ENCODE measurements at regions not wholly inside any gene's neighbourhood (a gene's known extent, or its start where the extent isn't known, plus 50 kb on each side); places are given as distances from the start of the nearest gene placed in this dataset.
A peak's percentile ranks its signal among the peaks of the same experiment; 100 is the strongest.

DNA sequence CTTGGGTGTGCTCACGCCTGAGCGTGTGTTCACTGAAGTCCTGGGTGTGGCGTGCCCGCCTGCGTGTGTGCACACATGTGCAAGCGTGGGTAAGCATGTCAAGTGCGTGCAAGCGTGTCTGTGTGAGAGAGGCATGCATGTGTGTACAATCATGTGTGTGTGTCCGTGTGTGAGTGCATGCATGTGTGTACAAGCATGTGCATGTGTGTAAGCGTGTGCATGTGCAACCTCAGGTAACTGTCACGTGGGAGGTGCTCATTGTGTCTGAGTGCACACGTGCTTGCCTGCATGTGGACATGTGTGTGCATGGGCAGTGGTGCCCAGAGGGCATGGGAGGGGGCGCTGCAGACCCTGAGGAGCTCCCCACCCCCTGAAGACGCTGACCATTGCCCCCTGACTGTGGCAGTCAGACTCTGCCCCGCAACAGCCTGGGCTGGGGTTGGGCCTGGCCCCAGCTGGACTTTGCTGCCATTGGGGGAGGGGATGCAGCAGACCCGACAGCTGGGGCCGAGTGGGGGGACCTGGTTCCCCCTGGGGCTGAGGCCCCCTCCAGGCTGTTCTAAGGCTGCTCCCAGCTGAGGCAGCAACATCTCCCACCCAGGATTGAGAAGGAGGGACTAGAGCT is 88.1 kb downstream of the UNCX start:
- DNase-seq (ENCODE audit: low read depth in 2 of 2), result no peak

DNA sequence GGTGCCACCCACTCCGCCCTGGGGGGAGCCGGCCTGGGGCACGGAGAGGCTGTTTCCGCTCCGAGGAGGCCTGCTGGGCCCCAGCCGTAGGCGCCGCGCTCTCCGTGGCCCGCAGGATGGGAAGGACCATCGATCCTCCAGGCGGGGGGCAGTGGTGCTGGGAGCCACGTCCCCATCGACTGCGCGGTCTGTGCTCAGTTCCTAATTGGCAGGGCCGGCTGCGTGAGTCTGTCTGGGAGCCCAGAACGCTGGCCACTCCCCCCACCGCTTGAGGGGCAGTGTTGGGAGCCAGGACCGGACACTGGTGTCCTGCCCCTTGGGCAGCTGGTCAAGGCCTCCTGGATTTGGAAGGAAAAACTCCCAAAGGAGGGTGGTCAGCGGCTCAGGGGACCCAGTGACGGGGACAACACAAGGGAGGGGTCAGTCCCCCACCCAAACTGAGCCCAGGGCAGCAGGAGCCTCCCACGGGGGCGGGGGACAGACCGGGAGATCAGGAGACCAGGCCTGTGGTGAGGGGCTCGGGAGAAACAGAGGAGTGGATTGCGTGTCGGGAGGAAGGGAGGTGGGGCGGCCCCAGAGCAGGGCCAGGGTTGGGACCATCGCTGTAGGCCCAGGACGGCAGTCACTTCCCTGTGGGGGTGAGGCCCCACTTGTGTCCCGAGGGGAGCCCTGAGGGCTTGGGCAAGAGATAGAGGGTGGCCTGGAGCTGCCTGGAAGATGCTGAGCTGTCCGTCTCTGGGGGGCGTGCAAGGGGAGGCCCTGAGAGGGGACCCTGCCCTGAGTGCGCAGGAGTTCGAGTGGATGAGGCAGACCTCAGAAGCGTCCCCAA is 89.0 kb downstream of the UNCX start:
- DNase-seq (ENCODE audit: low read depth in 2 of 2), result no peak

DNA sequence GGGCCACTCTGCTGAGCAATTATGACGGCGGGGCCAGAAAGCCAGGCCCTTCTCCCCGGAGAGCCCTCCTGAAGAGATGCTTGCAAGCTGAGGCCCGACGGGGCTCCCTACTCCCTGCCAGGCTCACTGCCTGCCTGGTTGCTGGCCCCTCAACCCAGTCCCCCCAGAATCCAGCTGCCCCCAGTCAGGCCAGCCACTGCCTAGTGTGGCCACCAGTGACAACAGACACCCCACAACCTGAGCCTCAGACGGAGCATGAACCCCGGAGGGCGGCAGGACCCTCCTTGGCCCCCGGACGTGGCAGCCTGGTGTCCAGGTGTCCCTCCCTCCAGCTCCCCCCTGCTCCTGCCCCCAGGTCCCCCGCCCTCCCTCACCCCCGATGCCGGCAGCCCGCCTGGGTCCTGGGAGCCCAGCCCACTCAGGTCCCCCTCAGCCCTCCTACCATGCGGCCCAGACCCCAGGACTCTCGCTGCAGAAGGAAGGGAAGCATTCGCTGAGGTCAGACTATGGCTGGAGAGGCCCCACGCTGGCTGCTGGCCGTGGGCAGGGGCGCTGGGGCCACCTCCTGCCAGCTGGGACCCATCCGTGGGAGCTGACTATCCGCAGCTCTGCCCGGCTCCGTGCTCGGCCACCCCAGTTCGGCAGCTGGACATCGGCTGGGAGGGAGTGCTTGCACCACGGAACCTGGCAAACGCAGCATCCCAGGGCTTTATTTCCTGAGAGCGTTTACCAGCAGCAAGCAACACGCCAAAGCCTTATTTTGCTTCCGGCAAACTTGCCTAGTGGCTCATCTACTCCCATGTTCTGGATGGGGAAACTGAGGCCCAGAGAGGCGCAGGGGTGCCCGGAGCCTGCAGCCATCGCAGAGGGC is 89.8 kb downstream of the UNCX start:
- no peak for DNase-seq (ENCODE audit: low read depth in 2 of 2)

DNA sequence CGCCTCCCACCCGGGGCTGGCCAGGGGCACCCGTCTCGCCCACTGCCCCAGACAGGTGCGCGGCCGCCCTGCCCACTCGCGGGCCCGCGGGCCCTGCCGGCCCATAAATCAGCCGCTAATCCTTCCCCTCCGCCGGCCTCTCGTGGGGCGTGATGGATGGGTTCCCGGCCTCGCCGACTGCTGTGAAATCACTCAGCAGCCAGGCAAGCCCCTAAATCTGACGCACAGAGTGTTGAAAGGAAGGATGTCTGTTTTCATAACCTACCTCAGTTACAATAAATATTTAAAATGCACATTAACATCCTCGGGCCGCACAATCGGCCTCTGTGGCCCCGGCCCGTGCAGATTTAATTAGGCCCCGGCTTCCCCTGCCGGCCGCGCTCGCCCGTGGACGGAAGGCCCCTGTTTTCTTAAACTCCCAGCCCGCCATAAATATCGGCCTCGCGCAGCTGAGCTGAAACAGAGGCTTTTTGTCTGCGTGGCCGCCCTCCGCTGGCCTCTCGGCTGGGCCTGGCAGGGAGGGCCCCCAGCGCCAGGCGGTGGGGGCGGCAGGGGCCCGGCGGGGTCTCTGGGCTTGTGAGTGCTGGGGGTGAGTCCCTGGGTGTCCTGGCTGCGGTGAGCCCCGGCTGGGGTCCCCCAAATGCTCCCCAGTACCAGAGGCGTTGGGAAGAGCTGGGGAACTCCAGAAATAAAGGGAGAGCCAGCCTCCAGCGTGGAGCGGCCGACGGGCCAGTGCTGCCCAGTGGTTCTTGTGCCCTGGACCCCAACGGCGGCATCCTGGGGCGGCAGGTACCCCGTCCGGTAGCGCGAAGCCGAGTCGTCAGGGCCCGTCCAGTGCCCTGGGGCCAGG is 90.7 kb downstream of the UNCX start:
- peak in 1 of 2 donors; percentile 35 for DNase-seq (ENCODE audit: low read depth in 2 of 2)

DNA sequence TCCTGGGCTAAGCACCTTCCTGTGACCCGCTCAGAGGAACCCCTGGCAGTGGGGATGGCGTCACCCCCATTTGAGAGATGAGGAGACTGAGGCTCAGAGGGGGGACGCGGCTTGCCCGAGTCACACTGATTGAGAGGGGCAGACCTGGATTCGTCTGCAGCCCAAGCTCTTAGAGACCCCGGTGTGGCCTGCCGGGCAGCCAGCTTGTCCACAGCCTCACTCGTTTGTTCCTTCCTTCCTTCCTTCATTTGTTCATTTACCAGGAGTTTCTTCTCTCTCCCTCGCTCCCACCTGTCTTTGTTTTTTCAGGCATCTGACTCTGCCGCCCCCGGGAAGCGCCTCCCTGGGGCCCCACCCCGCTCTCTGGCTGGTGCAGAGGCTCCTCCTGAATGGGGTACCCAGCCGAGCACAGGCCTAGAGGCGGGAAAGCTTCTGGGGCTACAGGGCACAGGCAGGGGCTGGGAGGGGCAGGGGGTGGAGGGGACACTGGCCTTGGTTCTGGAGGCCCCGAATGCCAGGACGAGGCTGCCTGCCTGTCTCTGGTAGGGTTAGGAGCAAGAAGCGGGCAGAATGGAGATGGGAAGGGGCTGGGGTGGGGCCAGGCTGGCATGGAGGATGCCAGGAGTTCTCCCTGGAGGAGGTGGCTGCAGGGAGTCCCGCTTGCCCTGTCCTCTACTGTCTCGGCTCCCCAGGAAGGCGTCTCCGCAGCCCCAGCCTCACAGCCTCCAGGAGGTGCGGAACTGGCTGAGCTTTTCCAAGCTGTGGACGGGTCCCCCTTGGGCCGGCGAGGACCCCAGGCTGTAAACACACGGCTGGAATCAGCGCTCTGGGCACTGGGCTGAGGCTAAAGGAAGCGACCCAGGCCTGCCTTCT is 91.6 kb downstream of the UNCX start:
- no peak for DNase-seq (ENCODE audit: low read depth in 2 of 2)

DNA sequence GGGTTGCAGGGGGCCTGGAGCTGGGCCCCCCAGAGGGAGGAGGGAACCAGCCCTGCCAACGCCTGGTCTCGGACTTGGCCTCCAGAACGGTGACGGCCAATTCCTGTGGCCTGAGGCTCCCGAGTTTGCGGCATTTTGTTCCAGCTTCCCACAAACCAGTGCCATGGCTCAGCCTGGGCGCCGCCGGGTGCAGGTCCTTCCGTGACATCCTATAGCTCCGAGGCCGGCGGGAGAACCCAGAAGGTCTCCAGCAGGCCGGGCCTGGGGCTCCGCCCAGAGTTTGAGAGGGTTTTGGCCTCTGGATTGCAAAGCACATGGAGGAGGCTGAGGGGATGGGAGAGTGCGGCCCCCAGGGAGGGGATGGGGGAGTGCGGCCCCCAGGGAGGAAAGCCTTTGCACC is 92.6 kb downstream of the UNCX start:
- DNase-seq (ENCODE audit: low read depth in 2 of 2), result no peak

DNA sequence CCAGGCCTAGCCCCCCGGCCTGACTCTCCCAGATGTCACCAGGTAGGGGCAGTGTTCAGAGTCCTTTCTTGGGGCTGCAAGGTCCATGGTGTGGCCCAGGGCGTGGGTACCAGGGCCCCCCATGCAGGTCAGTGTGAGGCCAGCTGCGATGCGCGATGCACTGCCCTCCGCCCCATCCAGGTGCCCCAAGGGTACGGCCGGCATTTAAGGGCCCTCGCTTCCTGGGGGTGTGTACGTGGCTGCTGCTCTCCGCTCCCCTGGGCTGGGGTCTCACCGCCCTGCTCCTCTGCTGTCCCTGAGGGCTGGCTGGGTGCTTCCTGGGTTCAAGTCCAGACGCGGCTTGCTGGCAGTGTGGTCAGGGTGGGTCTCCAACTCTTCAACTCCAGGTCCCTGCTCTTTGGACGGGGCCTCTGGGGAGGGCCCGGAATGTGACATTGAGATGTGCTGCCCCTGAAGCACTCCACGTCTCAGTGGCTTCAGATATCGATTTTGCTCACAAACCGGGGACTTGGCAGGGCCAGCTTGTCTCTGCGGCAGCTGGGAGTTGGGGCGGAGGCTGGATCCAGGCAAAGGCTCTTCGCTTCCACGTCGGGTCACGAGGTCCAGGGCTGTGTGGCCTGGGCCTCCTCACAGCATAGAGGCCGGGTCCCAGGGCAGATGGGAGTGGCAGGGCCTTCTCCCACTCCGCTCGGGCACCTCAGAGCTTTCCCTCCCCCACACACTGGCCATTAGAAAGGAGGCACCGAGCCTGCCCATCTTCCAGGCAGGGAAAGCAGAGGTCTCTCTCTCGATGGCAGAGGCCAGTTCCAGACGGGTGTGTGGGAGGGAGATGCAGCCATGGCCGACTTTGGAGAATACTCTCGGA is 93.2 kb downstream of the UNCX start:
- no peak for DNase-seq (ENCODE audit: low read depth in 2 of 2)

DNA sequence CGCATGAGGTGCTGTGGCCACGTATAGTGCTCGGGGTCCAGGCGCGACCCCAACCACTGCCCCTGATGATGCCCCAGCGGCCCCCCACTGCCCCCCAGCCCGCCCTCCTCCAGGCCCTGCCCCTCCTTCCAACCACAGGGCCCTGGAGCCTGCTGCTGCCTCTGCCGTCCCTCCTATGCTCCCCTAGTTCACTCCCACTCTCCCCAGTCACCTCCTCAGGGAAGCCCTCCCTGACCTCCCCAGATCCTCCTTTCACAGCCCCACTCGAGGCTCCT is 93.8 kb downstream of the UNCX start:
- no peak for DNase-seq (ENCODE audit: low read depth in 2 of 2)

DNA sequence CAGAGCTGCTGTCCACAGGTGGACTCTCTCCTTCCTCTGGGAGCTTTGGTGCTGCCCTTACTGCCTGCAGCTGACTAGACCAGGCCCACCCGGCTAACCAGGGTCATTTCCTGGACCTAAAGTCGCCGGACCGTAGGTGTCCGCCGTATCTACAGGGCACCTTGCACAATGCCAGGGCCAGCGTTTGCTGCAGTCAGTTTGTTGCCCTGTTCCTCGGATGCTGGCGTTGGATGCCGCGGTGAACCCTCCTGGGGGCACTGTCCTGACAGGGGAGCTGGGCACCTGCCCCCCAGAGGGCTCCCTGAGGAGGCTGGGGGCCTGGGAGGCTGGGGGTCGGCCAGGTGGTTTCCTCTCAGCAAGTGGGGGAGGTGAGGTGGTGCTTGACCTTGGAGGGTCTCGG is 96.6 kb downstream of the UNCX start:
- no peak for DNase-seq (ENCODE audit: low read depth in 2 of 2)

DNA sequence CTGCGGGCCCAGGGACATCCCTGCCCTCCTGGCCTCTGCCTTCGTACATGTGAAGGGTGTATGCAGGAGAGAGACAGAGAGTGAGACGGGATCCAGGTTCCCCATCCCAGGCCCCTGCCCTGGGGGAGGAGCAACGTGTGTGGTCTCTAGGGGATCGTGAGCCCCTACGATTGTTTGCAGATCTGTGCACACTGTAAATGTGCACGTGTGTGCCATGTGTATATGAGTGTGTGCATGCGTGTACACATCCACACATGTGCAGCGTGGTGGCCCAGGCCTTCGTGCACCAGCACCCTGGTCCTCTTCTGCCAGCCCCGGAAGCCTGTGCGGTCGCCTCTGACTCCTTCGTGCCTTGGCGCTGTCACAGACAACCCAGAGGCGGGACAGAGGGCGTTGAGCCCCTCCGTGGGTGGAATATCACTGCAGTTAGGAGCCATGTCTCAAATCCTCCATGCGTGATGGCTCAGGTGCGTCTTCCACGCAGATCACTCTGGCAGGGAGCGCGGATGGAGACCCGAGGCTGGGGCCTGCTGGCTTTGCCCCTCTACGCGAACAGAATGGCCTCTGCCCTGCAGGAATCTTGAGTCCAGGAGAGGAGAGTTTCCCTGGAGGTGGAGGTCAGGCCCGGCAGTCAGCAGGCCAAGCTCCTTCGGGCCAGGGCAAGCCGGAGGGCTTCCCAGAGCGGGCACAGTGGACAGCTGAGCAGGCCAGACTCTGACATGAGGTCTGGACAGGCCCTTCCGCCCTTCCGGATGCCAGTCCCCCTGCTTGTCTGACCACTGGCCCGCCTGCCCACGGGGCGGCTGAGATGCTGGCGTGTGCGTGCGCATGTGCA is 97.5 kb downstream of the UNCX start:
- DNase-seq (ENCODE audit: low read depth in 2 of 2), result no peak

DNA sequence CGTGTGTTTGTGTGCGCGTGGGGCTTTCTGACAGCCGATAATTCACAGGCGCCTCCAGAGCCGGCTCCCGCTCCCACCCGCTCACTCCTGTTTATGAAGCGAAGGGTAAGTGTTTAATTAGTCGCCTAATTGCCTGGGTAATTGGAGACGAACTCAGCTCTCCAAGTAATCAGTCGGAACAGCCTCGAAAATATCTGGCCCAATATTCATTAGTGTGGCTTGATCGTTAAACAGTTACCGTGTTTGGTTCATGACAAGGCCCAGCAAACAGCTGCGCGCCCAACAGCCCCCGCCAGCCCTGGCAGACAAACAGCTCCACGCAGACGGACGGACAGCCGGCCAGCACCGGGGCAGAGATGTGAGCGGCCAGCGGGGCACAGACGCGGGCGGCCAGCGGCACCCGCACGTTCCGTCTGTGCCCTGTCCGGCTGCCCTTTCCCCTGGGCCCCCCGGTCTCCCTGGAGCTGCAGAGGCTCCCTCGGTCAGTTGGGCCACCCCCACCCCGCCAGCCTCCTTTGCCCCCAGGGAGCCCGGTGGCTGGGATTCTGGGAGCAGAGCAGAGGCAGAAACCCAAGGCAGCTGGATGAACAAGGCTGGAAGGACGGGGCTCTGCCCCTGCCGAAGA is 98.2 kb downstream of the UNCX start:
- no peak for DNase-seq (ENCODE audit: low read depth in 2 of 2)

DNA sequence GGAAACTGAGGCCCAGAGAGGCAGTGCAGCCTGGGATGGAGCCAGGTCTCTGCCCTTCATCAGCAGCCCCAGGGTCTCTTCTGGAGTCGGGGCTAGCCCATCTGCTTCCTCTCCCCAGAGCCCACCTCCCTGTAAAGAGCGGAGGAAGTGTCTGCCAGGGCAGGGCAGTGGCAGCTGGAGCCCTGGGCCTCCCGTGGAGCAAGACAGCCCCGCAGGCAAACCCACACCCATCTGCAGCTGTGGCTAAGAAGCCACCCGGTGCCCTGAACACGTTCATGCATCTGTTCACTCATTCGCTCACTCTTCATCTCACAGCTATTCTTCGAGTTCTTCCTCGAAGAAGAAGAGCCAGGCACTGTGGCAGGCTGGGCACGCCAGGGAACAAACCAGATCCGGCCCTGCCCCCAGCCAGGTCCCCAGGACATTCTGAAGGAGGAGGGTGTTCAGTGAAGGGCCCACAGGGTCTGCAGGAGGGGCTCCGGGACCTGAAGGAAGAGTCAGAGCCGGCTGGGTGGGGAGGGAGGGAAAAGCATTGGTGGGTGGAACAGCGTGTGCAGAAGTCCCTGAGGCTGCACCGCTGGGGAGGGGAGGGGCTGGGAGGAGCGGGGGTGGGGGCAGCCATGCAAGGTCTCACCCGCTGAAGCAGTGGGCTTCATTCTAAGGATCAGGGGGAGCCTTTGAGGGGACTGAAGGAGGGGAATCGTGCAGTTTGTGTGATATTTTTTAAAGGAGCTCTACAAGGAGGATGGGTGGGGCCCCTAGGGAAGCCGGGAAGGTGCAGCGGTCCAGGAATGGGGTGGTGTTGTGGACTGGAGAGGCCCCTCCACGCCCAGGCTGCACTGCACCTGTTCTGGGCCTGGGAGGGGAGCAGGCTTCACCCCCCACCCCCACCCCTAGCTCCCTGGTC is 99.1 kb downstream of the UNCX start:
- no peak for DNase-seq (ENCODE audit: low read depth in 2 of 2)

DNA sequence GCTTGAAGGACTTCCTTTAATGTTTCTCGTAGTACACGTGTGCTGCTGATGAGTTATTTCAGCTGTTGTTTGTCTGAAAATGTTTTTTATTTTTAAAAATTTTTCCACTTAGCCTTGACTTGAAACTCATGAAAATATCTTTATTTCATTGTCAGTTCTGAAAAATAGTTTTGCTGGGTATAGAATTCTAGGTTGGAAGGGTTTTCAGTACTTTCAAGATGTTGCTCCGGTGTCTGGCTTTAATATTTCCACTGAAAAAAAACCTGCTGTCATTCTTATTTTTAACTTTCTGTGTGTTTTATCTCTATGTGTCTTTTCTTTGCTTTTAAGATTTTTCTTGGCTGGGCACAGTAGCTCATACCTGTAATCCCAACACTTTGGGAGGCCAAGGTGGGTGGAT is 103.8 kb downstream of the UNCX start:
- DNase-seq (ENCODE audit: low read depth in 2 of 2), result no peak

DNA sequence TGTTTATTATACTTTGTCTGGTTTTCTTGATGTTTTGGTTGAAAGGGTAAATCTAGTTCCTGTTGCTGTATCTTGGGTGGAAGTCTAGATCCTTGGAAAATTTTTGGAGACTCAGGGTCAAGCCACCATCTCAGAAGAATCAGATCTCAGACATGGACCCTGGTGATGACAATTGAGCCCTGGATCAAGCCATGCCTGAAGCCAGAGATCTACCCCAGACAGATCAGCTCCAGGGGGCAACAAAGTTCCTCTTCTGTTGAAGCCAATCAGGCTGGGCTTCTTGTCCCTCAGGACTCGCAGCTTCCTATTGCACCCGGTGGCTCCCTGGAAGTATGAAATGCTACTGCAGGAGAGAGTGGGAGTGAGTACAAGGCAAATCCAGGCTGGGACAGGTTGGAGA is 106.9 kb downstream of the UNCX start:
- DNase-seq (ENCODE audit: low read depth in 2 of 2), result no peak

DNA sequence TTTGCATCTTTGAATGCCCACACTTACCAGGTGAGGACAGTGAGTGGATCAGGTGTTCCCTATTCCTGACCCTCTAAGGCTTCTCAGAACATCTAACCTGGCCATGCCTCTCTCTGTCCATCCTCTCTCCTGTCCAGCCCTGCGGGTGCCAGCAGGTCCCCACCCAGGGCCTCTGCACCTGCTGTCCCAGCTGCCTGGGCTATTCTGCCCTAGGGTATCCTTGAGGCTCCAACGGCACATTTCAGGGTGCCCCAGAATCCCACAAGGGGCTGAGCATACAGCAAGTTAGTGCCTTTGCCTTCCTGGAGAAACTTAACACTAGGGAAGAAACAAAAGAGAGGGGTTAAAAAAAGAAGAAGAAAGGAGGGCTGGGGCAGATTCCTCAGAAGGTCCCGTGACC is 107.4 kb downstream of the UNCX start:
- DNase-seq (ENCODE audit: low read depth in 2 of 2), result no peak

DNA sequence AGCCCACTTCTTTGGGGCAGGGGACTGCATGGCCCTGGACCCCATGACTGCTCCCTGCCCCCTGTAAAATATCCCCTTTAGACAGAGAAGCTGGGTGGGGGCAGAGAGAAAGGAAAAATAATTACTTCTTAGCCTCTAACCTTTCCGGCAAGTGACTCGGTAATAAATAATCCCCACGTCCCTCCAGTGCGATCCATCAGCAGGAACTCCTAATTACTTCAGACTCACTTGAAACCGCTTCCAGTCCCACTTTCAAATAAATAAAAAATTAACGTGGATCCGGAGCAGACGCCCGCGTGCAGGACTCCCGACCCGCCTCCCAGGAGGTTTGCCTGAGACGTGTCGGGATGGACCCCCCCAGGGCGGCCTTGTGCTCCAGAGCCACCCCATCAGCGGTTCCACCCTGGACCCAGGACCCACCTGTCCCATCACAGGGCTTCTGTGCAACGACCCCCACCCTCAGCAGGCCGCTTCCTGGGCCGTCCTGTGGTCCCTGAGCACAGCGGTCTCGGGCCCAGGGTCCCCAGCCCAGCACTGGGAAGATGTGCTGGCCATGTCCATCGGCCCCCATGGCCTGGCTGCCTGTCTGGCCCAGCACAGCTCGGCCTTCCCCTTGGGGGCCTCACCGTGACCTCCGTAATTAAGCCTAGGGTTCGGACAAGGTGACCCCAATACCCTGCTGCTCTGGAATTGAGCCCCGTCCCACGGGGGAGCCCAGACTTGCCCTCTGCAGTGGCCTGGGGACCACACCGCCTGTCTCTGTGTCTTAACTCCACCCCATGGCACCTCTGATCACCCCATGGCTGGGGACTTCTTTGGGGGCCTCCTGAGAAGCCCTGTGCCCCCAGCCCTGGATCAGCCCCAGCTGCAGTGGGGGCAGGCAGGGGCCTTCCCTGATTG is 108.0 kb downstream of the UNCX start:
- DNase-seq (ENCODE audit: low read depth in 2 of 2), result no peak

All from lung microvascular endothelial cell (primary cell).